Activated CD8-positive, alpha-beta T cell treated with anti-CD3 and anti-CD28 coated beads for 36 hours (primary cell): ENCODE measurements at regions not wholly inside any gene's neighbourhood (a gene's known extent, or its start where the extent isn't known, plus 50 kb on each side); places are given as distances from the start of the nearest gene placed in this dataset.
"Not testable (repeated sequence)": the region's sequence is repeated elsewhere in the genome, so short reads cannot be mapped to it uniquely, and the experiment has no call there.

Source experiments
- ATAC-seq: fragments of 200-7000 bp; cut with Tn5 transposase; one replicate; pipeline ENCODE4 v1.10.0; 2021; ENCODE audit warnings: mild to moderate bottlenecking, moderate library complexity
- CTCF ChIA-PET: fragments of 350-600 bp; sonication (Branson Sonifier 250); formaldehyde crosslinking; loops from one replicate; lab custom pipeline; 2021; ENCODE audit warnings: antibody characterized with exemption; lab: Charles Lee
- POLR2A ChIA-PET: fragments of 350-600 bp; sonication (Branson Sonifier 250); formaldehyde crosslinking; loops from one replicate; lab custom pipeline; 2021; ENCODE audit warnings: antibody characterized with exemption; lab: Charles Lee
- DNase-seq: peaks from one replicate; pipeline ENCODE4 v3.0.0-alpha.2; 2020
- H3K27ac Mint-ChIP-seq: one replicate; pipeline ENCODE4 v1.8.0; 2021; ENCODE audit warnings: mild to moderate bottlenecking, mixed read lengths
- H3K27me3 Mint-ChIP-seq: one replicate; pipeline ENCODE4 v1.8.0; 2021; ENCODE audit warnings: mixed read lengths
- H3K36me3 Mint-ChIP-seq: one replicate; pipeline ENCODE4 v1.8.0; 2021; ENCODE audit warnings: low read depth, mixed read lengths
- H3K4me1 Mint-ChIP-seq: one replicate; pipeline ENCODE4 v1.8.0; 2021; ENCODE audit warnings: low read depth, mixed read lengths
- H3K4me3 Mint-ChIP-seq: one replicate; pipeline ENCODE4 v1.8.0; 2021; ENCODE audit warnings: mild to moderate bottlenecking, moderate library complexity, mixed read lengths
- H3K9me3 Mint-ChIP-seq: one replicate; pipeline ENCODE4 v1.8.0; 2021; ENCODE audit warnings: mixed read lengths
- intact Hi-C: fragments of 100-400 bp; cut with micrococcal nuclease; formaldehyde crosslinking; loops from one replicate; pipeline ENCODE4 v1.10.0; 2022
- TF ChIP-seq, protein P1 (sequence below): fragments of 200-600 bp; IDR thresholded peaks from one replicate; pipeline ENCODE4 v1.8.0; 2022; ENCODE audit warnings: antibody characterized with exemption, mild to moderate bottlenecking

DNA sequence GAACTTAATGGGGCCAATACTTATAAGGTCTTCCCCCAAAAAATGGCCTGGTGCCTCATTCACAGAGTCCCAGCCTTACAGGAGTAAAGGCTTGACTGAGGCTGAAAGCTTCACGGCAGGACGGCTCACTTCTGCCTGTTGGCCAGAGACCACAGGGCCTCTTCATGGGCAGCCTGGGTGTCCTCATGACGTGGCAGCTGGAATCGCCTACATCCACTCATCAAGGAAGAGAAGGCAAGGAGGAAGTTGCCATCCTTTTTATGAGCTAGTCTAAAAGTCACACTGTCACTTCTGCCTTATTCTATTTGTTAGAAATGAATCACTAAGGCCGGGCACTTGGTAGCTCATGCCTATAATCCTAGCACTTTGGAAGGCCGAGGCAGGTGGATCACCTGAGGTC is 89.3 kb upstream of the DGKG start:
- no peak overlapping the region for H3K27ac Mint-ChIP-seq
- no peaks in the 10 kb centered on the region for H3K36me3 Mint-ChIP-seq
- H3K27me3 Mint-ChIP-seq: peaks cover 3% of the 10 kb centered on the region
- H3K4me3 Mint-ChIP-seq: no peak overlapping the region
- POLR2A ChIA-PET: no interaction called here
- H3K4me1 Mint-ChIP-seq: no peaks in the 10 kb centered on the region
- no peaks in the 10 kb centered on the region for H3K9me3 Mint-ChIP-seq
- intact Hi-C loops: no loop called here
- TF ChIP-seq, protein P1, sequence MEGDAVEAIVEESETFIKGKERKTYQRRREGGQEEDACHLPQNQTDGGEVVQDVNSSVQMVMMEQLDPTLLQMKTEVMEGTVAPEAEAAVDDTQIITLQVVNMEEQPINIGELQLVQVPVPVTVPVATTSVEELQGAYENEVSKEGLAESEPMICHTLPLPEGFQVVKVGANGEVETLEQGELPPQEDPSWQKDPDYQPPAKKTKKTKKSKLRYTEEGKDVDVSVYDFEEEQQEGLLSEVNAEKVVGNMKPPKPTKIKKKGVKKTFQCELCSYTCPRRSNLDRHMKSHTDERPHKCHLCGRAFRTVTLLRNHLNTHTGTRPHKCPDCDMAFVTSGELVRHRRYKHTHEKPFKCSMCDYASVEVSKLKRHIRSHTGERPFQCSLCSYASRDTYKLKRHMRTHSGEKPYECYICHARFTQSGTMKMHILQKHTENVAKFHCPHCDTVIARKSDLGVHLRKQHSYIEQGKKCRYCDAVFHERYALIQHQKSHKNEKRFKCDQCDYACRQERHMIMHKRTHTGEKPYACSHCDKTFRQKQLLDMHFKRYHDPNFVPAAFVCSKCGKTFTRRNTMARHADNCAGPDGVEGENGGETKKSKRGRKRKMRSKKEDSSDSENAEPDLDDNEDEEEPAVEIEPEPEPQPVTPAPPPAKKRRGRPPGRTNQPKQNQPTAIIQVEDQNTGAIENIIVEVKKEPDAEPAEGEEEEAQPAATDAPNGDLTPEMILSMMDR: no peak
- DNase-seq: no peak
- CTCF ChIA-PET: no interaction called here
- ATAC-seq: no peak

DNA sequence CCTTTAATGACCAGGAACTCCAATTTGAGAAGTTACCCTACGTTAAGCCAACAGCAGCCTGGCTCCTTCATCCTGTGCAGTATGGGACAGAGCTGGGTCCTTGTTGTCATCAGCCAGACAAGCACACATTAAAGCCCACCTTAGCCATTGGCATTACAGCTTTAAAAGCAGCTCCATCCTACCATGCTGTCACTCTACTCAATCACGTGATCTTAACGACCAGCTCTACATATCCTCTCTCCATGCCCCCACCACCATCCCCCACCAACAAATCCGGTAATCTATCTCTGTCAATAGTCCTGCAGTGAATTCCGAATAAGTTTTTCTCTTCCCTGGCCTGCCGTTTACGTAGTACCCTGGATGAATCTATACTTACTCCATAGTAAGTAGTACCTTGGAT is 82.9 kb upstream of the DGKG start:
- DNase-seq: no peak
- H3K27ac Mint-ChIP-seq: no peak overlapping the region
- no peaks in the 10 kb centered on the region for H3K9me3 Mint-ChIP-seq
- ChIA-PET CTCF (interaction anchor here (1.3 kb wide), 1 partner anchor 96 kb away, joined by 7 read pairs; no protein-coding TSS in a partner anchor), POLR2A (interaction anchor here (0.6 kb wide), 1 partner anchor 105 kb away, joined by 3 read pairs; no protein-coding TSS in a partner anchor)
- no peaks in the 10 kb centered on the region for H3K36me3 Mint-ChIP-seq
- H3K27me3 Mint-ChIP-seq: peaks cover 5% of the 10 kb centered on the region
- H3K4me1 Mint-ChIP-seq: no peaks in the 10 kb centered on the region
- intact Hi-C loops: no loop called here
- no peak for ATAC-seq
- TF ChIP-seq, protein P1: no peak
- H3K4me3 Mint-ChIP-seq: no peak overlapping the region

DNA sequence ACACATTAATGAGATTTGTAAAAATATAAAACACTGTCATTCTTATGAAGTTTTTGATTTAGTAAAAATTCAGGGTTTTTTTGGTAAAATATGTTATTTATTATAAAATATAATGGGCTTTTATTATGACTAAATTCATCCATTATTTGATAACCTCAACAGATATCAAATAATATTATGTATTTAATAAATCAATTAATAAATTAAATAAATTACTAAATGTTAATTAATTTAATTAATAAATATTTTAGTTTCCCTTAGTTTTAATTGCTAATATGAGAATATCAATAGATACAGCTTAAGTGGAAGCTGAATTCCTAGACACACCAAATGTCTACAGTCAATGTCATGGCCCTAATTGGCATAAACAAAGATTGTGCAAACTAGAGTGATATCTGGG is 82.3 kb upstream of the DGKG start:
- ATAC-seq (no peak), DNase-seq (no peak)
- ChIA-PET CTCF (interaction anchor here (1.3 kb wide), 1 partner anchor 96 kb away, joined by 7 read pairs; no protein-coding TSS in a partner anchor), POLR2A (no interaction called here)
- no peak overlapping the region for H3K27ac Mint-ChIP-seq
- H3K4me3 Mint-ChIP-seq: no peak overlapping the region
- TF ChIP-seq, protein P1: no peak
- peaks cover 5% of the 10 kb centered on the region for H3K27me3 Mint-ChIP-seq
- H3K4me1 Mint-ChIP-seq: no peaks in the 10 kb centered on the region
- no peaks in the 10 kb centered on the region for H3K9me3 Mint-ChIP-seq
- intact Hi-C loops: no loop called here
- H3K36me3 Mint-ChIP-seq: no peaks in the 10 kb centered on the region

DNA sequence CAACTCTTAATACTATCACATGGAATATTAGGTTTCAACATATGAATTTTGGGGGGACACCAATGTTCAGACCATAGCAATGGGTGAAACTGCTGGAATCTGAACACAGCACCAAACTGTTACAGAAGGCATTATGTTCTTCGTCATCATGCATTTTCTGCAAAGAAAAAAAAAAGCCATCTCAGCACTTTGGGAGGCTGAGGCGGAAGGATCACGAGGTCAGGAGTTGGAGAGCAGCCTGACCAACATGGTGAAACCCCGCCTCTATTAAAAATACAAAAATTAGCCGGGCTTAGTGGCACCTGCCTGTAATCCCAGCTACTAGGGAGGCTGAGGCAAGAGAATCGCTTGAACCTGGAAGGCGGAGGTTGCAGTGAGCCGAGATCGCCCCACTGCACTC is 80.9 kb upstream of the DGKG start:
- DNase-seq, intact Hi-C loops, H3K27me3 Mint-ChIP-seq, H3K4me1 Mint-ChIP-seq, H3K27ac Mint-ChIP-seq, CTCF ChIA-PET, H3K4me3 Mint-ChIP-seq, POLR2A ChIA-PET, ATAC-seq, H3K9me3 Mint-ChIP-seq, H3K36me3 Mint-ChIP-seq: not testable (repeated sequence)

DNA sequence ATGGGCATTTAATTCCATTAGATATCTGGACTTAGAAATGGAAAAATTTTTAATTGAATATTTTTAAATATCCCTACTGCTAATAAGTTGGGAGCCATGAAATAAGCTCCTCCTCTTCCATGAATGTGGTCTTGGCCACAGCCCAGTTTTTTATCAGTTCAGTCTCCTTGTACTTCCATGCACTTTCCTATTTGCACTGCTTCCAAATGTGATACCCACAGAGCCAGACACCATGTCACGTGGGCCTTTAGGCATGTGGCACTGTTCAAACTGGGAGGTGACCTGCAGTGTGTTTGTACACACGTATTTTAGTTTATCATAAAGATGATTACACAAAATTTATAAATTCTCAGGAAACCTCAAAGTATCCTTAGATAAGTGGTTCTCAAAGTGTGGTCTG is 80.1 kb upstream of the DGKG start:
- POLR2A ChIA-PET: no interaction called here
- H3K27me3 Mint-ChIP-seq: peaks cover 3% of the 10 kb centered on the region
- no peak overlapping the region for H3K4me3 Mint-ChIP-seq
- CTCF ChIA-PET: interaction anchor here (1.2 kb wide), 1 partner anchor 40 kb away, joined by 3 read pairs; no protein-coding TSS in a partner anchor
- intact Hi-C loops: no loop called here
- ATAC-seq: no peak
- no peak for DNase-seq
- H3K36me3 Mint-ChIP-seq: no peaks in the 10 kb centered on the region
- no peak overlapping the region for H3K27ac Mint-ChIP-seq
- H3K9me3 Mint-ChIP-seq: no peaks in the 10 kb centered on the region
- TF ChIP-seq, protein P1: no peak
- no peaks in the 10 kb centered on the region for H3K4me1 Mint-ChIP-seq
